MM.1S (cell line): ENCODE measurements at regions not wholly inside any gene's neighbourhood (a gene's known extent, or its start where the extent isn't known, plus 50 kb on each side); places are given as distances from the start of the nearest gene placed in this dataset.

Experiments
- DNase-seq: peaks from one replicate; pipeline ENCODE4 v3.0.0-alpha.2; 2015
- H2AFZ ChIP-seq: fragments of 300-600 bp; sonication (generic); 2 replicates; pipeline ENCODE4 v1.6.0; 2016; ENCODE audit warnings: antibody characterized with exemption, low read length
- H3F3A ChIP-seq: fragments of 300-600 bp; sonication (generic); 2 replicates; pipeline ENCODE4 v1.6.1; 2016; ENCODE audit warnings: mild to moderate bottlenecking, antibody characterized with exemption, low read length, moderate library complexity, mixed read lengths; ENCODE audit not compliant: insufficient read depth
- H3K27ac ChIP-seq: fragments of 300-600 bp; sonication (generic); 2 replicates; pipeline ENCODE4 v1.5.1; 2016; ENCODE audit warnings: mild to moderate bottlenecking, low read length
- H3K27me3 ChIP-seq: fragments of 300-600 bp; sonication (generic); replicated peaks from 2 replicates; pipeline ENCODE4 v1.6.0; 2016; ENCODE audit warnings: low read length; ENCODE audit not compliant: insufficient read depth
- H3K36me3 ChIP-seq: fragments of 300-600 bp; sonication (generic); replicated peaks from 2 replicates; pipeline ENCODE4 v1.6.1; 2016; ENCODE audit warnings: mild to moderate bottlenecking, low read length, mixed read lengths; ENCODE audit not compliant: insufficient read depth
- H3K4me1 ChIP-seq: fragments of 300-600 bp; sonication (generic); 2 replicates; pipeline ENCODE4 v1.6.1; 2016; ENCODE audit warnings: low read length, mixed read lengths
- H3K4me2 ChIP-seq: fragments of 300-600 bp; sonication (generic); 2 replicates; pipeline ENCODE4 v1.6.0; 2016; ENCODE audit warnings: low read depth, low read length
- H3K4me3 ChIP-seq: fragments of 300-600 bp; sonication (generic); 2 replicates; pipeline ENCODE4 v1.5.1; 2016; ENCODE audit warnings: low read length, mixed read lengths
- H3K79me2 ChIP-seq: fragments of 300-600 bp; sonication (generic); 2 replicates; pipeline ENCODE4 v1.6.1; 2016; ENCODE audit warnings: mixed run types, low read length, mixed read lengths
- H3K9ac ChIP-seq: fragments of 300-600 bp; sonication (generic); 2 replicates; pipeline ENCODE4 v1.6.1; 2016; ENCODE audit warnings: low read length, mixed read lengths
- H3K9me2 ChIP-seq: fragments of 300-600 bp; sonication (generic); replicated peaks from 2 replicates; pipeline ENCODE4 v1.6.1; 2016; ENCODE audit warnings: mild to moderate bottlenecking, low read length, mixed read lengths; ENCODE audit not compliant: insufficient read depth
- H3K9me3 ChIP-seq: fragments of 300-600 bp; sonication (generic); replicated peaks from 2 replicates; pipeline ENCODE4 v1.6.1; 2016; ENCODE audit warnings: mild to moderate bottlenecking, low read length, mixed read lengths; ENCODE audit not compliant: insufficient read depth
- H4K20me1 ChIP-seq: fragments of 300-600 bp; sonication (generic); 2 replicates; pipeline ENCODE4 v1.6.1; 2016; ENCODE audit warnings: mild to moderate bottlenecking, low read length, moderate library complexity, mixed read lengths; ENCODE audit not compliant: insufficient read depth
- CTCF ChIP-seq: fragments of 300-600 bp; sonication (generic); IDR thresholded peaks from 2 replicates; pipeline ENCODE4 v1.5.1; 2016; ENCODE audit warnings: antibody characterized with exemption, low read length, mixed read lengths
- EZH2 ChIP-seq: fragments of 300-600 bp; sonication (generic); optimal IDR thresholded peaks from 2 replicates; pipeline ENCODE3; 2017; ENCODE audit warnings: low read depth, mild to moderate bottlenecking, antibody characterized with exemption, low read length, mixed read lengths
- EZH2phosphoT487 ChIP-seq: fragments of 300-600 bp; sonication (generic); IDR thresholded peaks from 2 replicates; pipeline ENCODE4 v1.6.1; 2018; ENCODE audit warnings: antibody characterized with exemption, low read length

DNA sequence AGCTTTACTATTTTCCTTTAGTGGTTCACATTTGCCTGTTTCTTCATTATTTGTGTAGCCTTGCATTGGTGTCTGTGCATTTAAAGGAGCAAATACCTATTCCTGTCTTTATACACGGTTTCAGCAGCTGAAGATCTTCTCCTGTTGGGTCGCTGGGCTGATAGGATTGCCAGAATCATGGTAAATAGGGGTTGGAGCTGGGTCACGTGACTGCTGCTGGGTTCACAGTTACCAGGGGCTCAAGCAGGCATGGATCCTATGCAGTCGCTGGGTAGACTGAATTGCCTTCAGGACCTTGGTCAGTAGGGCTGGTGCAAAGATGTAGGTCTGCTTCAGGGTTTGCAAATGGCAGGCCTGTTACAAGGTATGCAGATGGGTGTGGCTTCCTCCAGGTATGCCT lies 398.4 kb downstream of the RPS29 start:
- no peaks in the 10 kb centered on the region for H4K20me1 ChIP-seq
- no peaks in the 10 kb centered on the region for H3K27me3 ChIP-seq
- H3K79me2 ChIP-seq: no peaks in the 10 kb centered on the region
- H3K4me3 ChIP-seq: no peak overlapping the region
- no peaks in the 10 kb centered on the region for H3F3A ChIP-seq
- no peak overlapping the region for H3K27ac ChIP-seq
- H3K4me1 ChIP-seq: peaks cover 1% of the 10 kb centered on the region; the same call in 1 of the 2 replicates
- no peaks in the 10 kb centered on the region for H3K9me2 ChIP-seq
- H2AFZ ChIP-seq: no peak overlapping the region
- H3K9me3 ChIP-seq: no peaks in the 10 kb centered on the region
- no peak for TF ChIP-seq EZH2
- no peak for TF ChIP-seq EZH2phosphoT487
- TF ChIP-seq CTCF: no peak
- no peak overlapping the region for H3K4me2 ChIP-seq
- no peak for DNase-seq
- H3K36me3 ChIP-seq: no peaks in the 10 kb centered on the region
- H3K9ac ChIP-seq: no peak overlapping the region

DNA sequence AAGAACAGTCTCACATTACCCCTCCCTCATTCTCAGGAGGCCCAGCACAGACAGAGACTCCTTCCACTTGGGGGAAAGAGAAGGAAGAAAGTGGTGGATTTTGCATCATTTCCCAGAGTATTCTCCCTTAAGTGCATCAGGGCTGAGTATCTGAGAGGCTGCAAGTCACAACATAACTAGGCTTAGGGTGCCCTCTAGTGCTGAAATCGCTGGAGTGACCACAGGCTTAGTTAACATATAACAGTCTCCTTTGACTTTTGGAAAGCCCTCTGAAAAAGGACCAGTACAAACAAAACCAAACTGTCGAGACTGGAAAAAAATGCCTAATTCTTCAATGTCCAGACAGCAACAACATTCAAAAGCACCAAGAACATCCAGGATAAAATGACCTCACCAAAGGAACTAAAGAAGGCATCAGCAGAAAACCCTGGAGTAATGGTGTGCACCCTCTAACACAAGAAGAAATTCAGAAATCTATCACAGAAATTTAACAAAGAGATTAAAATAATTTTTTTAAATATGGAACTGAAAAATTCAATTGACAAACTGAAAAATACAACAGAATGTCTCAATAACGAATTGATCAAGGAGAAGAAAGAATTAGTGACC lies 412.3 kb downstream of the RPS29 start:
- Histone ChIP-seq H3K79me2 (no peaks in the 10 kb centered on the region), H3K4me3 (no peak overlapping the region), H2AFZ (no peak overlapping the region), H3K4me2 (no peak overlapping the region), H3K27me3 (no peaks in the 10 kb centered on the region), H3K9me3 (no peaks in the 10 kb centered on the region), H3K36me3 (no peaks in the 10 kb centered on the region), H3F3A (no peaks in the 10 kb centered on the region), H3K9ac (no peak overlapping the region), H3K9me2 (no peaks in the 10 kb centered on the region), H3K4me1 (no peaks in the 10 kb centered on the region), H4K20me1 (no peaks in the 10 kb centered on the region), H3K27ac (no peak overlapping the region)
- DNase-seq: peak; percentile 68
- no peak for TF ChIP-seq EZH2phosphoT487
- no peak for TF ChIP-seq EZH2
- peak; percentile 57 for TF ChIP-seq CTCF

GRCh38 chr14:49164074-49164473 lies 422.1 kb downstream of the RPS29 start:
- Histone ChIP-seq H3K27ac (no peak overlapping the region), H3F3A (no peaks in the 10 kb centered on the region), H3K27me3 (no peaks in the 10 kb centered on the region), H3K36me3 (no peaks in the 10 kb centered on the region), H3K4me3 (no peak overlapping the region), H2AFZ (no peak overlapping the region), H3K4me2 (no peak overlapping the region), H3K9ac (no peak overlapping the region), H3K9me3 (no peaks in the 10 kb centered on the region), H3K79me2 (no peaks in the 10 kb centered on the region), H3K9me2 (no peaks in the 10 kb centered on the region), H4K20me1 (no peaks in the 10 kb centered on the region), H3K4me1 (no peaks in the 10 kb centered on the region)
- DNase-seq: no peak
- TF ChIP-seq EZH2 (no peak), EZH2phosphoT487 (no peak), CTCF (no peak)
